Stimulated activated naive B cell treated with anti-CD40 and anti-IgM and Interleukin-4, amounts not matched to agents 10 μg/mL and 1 μg/mL and 100 μg/mL, for 72 hours (primary cell): ENCODE measurements at regions not wholly inside any gene's neighbourhood (a gene's known extent, or its start where the extent isn't known, plus 50 kb on each side); places are given as distances from the start of the nearest gene placed in this dataset.

Experiments used
- ATAC-seq, 2 donors: fragments of 150-1000 bp; cut with Tn5 transposase; replicated peaks; 2 replicates each; pipeline ENCODE4 v1.10.0; 2021; ENCODE audit warnings: moderate library complexity in 1 of 2
- DNase-seq: peaks from one replicate; pipeline ENCODE4 v3.0.0; 2021
- H3K27ac Mint-ChIP-seq: one replicate; pipeline ENCODE4 v1.8.0; 2022; ENCODE audit warnings: mild to moderate bottlenecking, mixed read lengths
- H3K27me3 Mint-ChIP-seq, 2 donors: one replicate each; pipeline ENCODE4 v1.8.0; 2022; ENCODE audit warnings: mixed read lengths in 2 of 2
- H3K36me3 Mint-ChIP-seq, 2 donors: one replicate each; pipeline ENCODE4 v1.8.0; 2022; ENCODE audit warnings: mixed read lengths in 2 of 2, mild to moderate bottlenecking in 1 of 2
- H3K4me1 Mint-ChIP-seq, 2 donors: one replicate each; pipeline ENCODE4 v1.8.0; 2022; ENCODE audit warnings: mixed read lengths in 2 of 2, mild to moderate bottlenecking in 1 of 2
- H3K4me3 Mint-ChIP-seq, 2 donors: one replicate each; pipeline ENCODE4 v1.8.0; 2022; ENCODE audit warnings: mild to moderate bottlenecking in 2 of 2, mixed read lengths in 2 of 2, moderate library complexity in 1 of 2
- H3K9me3 Mint-ChIP-seq, 2 donors: one replicate each; pipeline ENCODE4 v1.8.0; 2022; ENCODE audit warnings: mixed read lengths in 2 of 2, mild to moderate bottlenecking in 1 of 2

- Mint-ChIP-seq H3K27ac (no peak overlapping the region), H3K36me3 (no peaks in the 10 kb centered on the region), H3K4me1 (no peaks in the 10 kb centered on the region), H3K4me3 (no peak overlapping the region), H3K27me3 (no peaks in the 10 kb centered on the region), H3K9me3 (no peaks in the 10 kb centered on the region)
- ATAC-seq (no peak), DNase-seq (no peak)
Measured at GRCh38 chr4:130296448-130296847, 1200.5 kb downstream of the C4orf33 start.

- no peak for DNase-seq
- H3K4me3 Mint-ChIP-seq, result no peak overlapping the region
- no peaks in the 10 kb centered on the region for H3K36me3 Mint-ChIP-seq
- H3K27ac Mint-ChIP-seq, result no peak overlapping the region
- no peaks in the 10 kb centered on the region for H3K4me1 Mint-ChIP-seq
- H3K27me3 Mint-ChIP-seq, result no peaks in the 10 kb centered on the region
- ATAC-seq, result no peak
- H3K9me3 Mint-ChIP-seq, result peaks cover 0 to 3% of the 10 kb centered on the region in 2 donors
Measured at GRCh38 chr4:130306566-130306965, 1210.6 kb downstream of the C4orf33 start.

GRCh38 chr4:130309221-130309620 is 1213.3 kb downstream of the C4orf33 start:
- no peaks in the 10 kb centered on the region for H3K4me1 Mint-ChIP-seq
- H3K36me3 Mint-ChIP-seq, result no peaks in the 10 kb centered on the region
- DNase-seq (no peak), ATAC-seq (no peak)
- H3K4me3 Mint-ChIP-seq, result no peak overlapping the region
- H3K27me3 Mint-ChIP-seq, result no peaks in the 10 kb centered on the region
- H3K27ac Mint-ChIP-seq, result no peak overlapping the region
- H3K9me3 Mint-ChIP-seq, result peaks cover 0 to 3% of the 10 kb centered on the region in 2 donors

GRCh38 chr4:130322439-130322838 is 1226.5 kb downstream of the C4orf33 start:
- H3K27ac Mint-ChIP-seq, result no peak overlapping the region
- no peaks in the 10 kb centered on the region for H3K4me1 Mint-ChIP-seq
- H3K4me3 Mint-ChIP-seq, result no peak overlapping the region
- peaks cover 0 to 1% of the 10 kb centered on the region in 2 donors for H3K9me3 Mint-ChIP-seq
- no peaks in the 10 kb centered on the region for H3K36me3 Mint-ChIP-seq
- ATAC-seq, result no peak
- DNase-seq, result no peak
- H3K27me3 Mint-ChIP-seq, result no peaks in the 10 kb centered on the region

DNA sequence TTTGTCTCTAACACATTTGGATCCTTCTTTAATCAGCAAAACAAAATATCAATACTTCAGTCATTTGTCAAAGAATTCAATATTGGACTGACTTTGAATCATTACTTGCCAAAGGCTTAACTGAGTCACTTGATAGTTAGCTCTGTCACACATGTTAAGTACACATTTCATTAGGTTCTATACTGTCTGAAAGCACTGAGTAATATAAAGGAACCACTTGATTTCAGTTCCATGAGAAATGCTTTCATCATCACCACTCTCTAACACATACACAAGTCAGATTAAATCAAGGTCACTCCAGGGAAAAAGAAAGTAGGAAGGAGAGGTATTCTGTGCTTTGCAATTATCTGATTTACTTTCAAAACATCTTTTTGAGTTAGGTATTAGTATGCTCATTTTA is 1233.1 kb downstream of the C4orf33 start:
- ATAC-seq (no peak), DNase-seq (no peak)
- no peaks in the 10 kb centered on the region for H3K27me3 Mint-ChIP-seq
- no peak overlapping the region for H3K4me3 Mint-ChIP-seq
- no peaks in the 10 kb centered on the region for H3K4me1 Mint-ChIP-seq
- no peak overlapping the region for H3K27ac Mint-ChIP-seq
- no peaks in the 10 kb centered on the region for H3K36me3 Mint-ChIP-seq
- H3K9me3 Mint-ChIP-seq, result no peaks in the 10 kb centered on the region

DNA sequence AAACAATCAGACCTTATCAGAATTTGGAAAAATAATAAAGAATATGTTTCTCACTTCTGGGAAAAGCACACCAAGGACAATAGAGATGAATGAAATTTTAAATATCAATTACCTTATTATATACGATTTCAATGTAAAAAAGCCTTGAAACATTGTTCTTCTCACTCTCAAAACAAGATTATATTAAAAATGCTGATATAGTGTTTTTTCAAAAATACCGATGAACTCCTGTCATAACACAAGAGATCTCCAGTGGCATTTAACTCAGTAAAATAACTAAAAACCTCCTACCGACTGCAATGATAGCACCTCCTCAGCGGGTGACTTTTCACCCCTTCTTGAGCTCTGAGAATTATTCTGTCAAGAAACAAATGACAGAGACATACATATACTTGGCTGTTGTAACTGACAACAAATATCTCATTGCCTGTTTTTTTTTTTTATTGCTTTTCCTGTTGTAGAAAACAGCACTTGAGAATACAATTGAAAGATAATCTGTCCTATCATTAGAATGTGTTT is 1237.3 kb downstream of the C4orf33 start:
- no peak overlapping the region for H3K27ac Mint-ChIP-seq
- no peak for DNase-seq
- H3K4me3 Mint-ChIP-seq, result no peak overlapping the region
- no peaks in the 10 kb centered on the region for H3K27me3 Mint-ChIP-seq
- H3K4me1 Mint-ChIP-seq, result peaks cover 0 to 2% of the 10 kb centered on the region in 2 donors
- no peak for ATAC-seq
- H3K36me3 Mint-ChIP-seq, result no peaks in the 10 kb centered on the region
- H3K9me3 Mint-ChIP-seq, result no peaks in the 10 kb centered on the region

DNA sequence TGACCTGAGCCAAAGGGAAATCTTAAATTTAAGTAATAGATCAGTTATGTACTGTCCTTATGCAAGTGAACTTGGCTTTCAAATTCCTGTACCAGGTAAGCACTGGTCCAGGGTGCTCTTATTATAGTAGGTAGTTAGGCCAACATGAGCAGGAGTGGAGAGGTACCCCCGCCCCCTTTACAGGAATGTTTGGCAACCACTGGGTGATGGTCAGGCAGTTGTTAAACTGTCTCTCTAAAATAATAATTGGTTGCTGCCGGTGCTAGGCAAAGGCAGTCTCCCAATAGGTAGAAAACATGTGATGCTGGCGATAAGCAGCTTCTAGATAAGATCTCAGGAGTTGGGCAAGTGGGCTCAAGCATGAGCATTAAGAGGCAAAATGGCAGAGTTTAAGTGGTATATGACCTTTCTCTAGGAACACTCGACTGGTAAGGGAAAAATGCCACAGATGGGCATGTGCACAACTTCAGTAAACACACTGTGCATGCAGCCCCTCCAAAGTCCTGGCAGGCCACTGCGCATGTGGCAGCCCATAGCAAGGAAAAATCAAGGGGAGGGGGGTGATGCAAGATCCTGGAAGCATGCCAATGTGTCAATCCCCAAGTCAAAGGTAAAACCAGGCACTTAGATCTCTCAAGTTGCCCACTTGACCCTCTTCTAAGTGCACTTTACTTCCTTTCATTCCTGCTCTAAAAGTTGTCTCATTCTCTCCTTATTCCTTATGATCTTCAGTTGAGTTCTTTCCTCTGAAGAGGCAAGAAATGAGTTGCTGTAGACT is 1239.7 kb downstream of the C4orf33 start:
- Mint-ChIP-seq H3K4me1 (peaks cover 0 to 2% of the 10 kb centered on the region in 2 donors), H3K9me3 (no peaks in the 10 kb centered on the region), H3K4me3 (no peak overlapping the region), H3K27ac (no peak overlapping the region), H3K27me3 (no peaks in the 10 kb centered on the region), H3K36me3 (no peaks in the 10 kb centered on the region)
- DNase-seq (no peak), ATAC-seq (no peak)

DNA sequence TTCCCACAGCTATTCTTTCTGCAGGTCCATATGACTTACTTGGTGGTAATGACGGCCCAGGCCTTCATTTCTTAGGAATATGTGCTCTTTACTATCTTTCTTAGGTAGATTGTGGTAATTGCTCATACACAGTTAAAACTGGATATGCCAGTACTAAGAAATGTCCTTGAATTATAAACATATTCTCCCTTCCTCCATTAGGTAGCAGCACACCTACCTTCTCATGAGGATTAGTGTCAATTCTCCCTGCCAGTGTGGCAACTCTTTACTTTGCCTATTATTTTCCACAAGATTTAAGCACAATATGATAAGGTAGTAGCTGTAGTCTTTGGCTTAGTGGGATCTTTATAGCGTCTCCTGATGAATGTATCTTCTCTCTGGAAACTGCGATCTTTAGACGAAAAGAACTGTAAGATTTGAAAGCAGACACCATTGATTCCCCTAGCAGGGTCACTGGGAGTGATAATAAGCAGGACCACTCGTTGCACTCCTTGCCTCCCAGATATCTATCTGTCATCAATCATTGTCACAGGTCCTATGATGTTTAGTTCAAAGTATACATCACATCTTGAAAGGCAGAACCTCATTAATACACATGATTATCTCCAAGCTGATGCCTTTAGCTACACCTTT is 1240.7 kb downstream of the C4orf33 start:
- Mint-ChIP-seq H3K4me3 (no peak overlapping the region), H3K36me3 (no peaks in the 10 kb centered on the region), H3K27me3 (no peaks in the 10 kb centered on the region), H3K9me3 (no peaks in the 10 kb centered on the region), H3K4me1 (peaks cover 0 to 2% of the 10 kb centered on the region in 2 donors), H3K27ac (no peak overlapping the region)
- peak in 1 of 2 donors; percentile 46 for ATAC-seq
- no peak for DNase-seq

DNA sequence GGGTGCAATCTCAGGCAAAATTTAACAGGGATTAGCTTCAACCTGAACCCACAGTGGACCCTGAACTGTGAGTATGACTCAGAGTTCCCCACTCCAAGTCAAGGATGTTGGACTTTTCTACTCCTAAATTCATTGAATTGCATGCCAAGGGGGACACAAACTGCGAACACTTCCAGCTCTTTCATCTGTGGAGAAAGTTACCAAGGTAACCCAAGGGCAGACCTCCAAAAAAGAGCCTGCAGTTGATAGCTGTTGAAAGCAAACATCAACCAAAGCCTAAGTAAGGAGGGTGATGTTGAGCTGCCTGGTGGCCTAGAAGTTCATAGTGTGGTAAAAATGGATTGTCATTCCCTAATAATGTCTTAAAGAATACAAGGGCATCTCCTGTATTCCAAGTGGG is 1242.9 kb downstream of the C4orf33 start:
- Mint-ChIP-seq H3K9me3 (no peaks in the 10 kb centered on the region), H3K4me1 (peaks cover 0 to 2% of the 10 kb centered on the region in 2 donors), H3K27me3 (no peaks in the 10 kb centered on the region), H3K36me3 (no peaks in the 10 kb centered on the region), H3K4me3 (no peak overlapping the region), H3K27ac (no peak overlapping the region)
- DNase-seq, result no peak
- ATAC-seq, result no peak

DNA sequence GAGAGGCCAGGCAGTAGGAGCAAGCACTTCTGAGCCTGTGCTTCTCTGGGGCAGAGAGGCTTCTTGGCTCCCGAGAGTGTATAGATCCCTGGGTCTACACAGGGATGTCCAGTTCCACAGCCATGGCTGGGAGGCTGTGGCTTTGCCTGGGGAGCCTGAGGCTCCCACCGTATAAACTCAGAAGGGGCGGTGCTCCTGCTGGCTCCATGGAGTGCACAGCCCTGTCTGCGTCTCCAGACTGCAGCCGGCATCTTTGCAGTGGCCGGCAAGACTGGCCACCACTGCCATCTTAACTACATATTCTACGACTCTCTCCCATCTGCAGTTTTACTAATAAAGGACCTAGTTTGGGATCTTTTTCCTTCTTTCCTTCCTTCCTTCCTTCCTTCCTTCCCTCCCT is 1253.8 kb downstream of the C4orf33 start:
- Mint-ChIP-seq H3K36me3 (no peaks in the 10 kb centered on the region), H3K27ac (no peak overlapping the region), H3K4me1 (no peaks in the 10 kb centered on the region), H3K4me3 (no peak overlapping the region), H3K27me3 (no peaks in the 10 kb centered on the region), H3K9me3 (no peaks in the 10 kb centered on the region)
- no peak for DNase-seq
- no peak for ATAC-seq

GRCh38 chr4:130356873-130357272 is 1260.9 kb downstream of the C4orf33 start:
- no peaks in the 10 kb centered on the region for H3K9me3 Mint-ChIP-seq
- no peaks in the 10 kb centered on the region for H3K27me3 Mint-ChIP-seq
- H3K27ac Mint-ChIP-seq, result no peak overlapping the region
- H3K4me1 Mint-ChIP-seq, result no peaks in the 10 kb centered on the region
- DNase-seq (no peak), ATAC-seq (no peak)
- H3K36me3 Mint-ChIP-seq, result no peaks in the 10 kb centered on the region
- no peak overlapping the region for H3K4me3 Mint-ChIP-seq

DNA sequence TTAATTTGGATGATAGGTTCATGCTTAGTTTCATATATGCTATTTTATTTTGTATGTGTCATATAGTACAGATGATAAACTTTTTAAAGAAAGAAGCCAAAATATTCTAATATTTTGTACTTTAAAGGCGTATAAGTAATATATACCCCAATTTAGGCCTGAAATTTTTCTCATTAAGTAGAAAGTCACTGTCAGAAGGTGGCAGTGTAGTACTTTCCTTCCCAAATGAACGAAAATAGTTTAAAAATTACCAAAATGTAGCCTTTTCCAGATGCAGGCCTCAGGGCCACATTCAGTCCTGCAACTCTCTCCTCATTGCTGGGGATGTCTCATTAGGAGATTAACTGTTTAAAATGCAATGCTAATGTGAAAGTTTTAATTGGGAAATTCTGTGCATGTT is 1263.6 kb downstream of the C4orf33 start:
- no peak for ATAC-seq
- no peaks in the 10 kb centered on the region for H3K9me3 Mint-ChIP-seq
- no peak for DNase-seq
- H3K4me3 Mint-ChIP-seq, result no peak overlapping the region
- no peaks in the 10 kb centered on the region for H3K4me1 Mint-ChIP-seq
- no peaks in the 10 kb centered on the region for H3K36me3 Mint-ChIP-seq
- no peaks in the 10 kb centered on the region for H3K27me3 Mint-ChIP-seq
- H3K27ac Mint-ChIP-seq, result no peak overlapping the region

GRCh38 chr4:130361616-130362015 is 1265.7 kb downstream of the C4orf33 start:
- H3K9me3 Mint-ChIP-seq, result no peaks in the 10 kb centered on the region
- H3K36me3 Mint-ChIP-seq, result no peaks in the 10 kb centered on the region
- ATAC-seq, result no peak
- H3K27ac Mint-ChIP-seq, result no peak overlapping the region
- no peaks in the 10 kb centered on the region for H3K4me1 Mint-ChIP-seq
- H3K4me3 Mint-ChIP-seq, result no peak overlapping the region
- DNase-seq, result no peak
- no peaks in the 10 kb centered on the region for H3K27me3 Mint-ChIP-seq

GRCh38 chr4:130368668-130369067 is 1272.7 kb downstream of the C4orf33 start:
- H3K27me3 Mint-ChIP-seq, result no peaks in the 10 kb centered on the region
- H3K4me3 Mint-ChIP-seq, result no peak overlapping the region
- H3K9me3 Mint-ChIP-seq, result no peaks in the 10 kb centered on the region
- H3K27ac Mint-ChIP-seq, result no peak overlapping the region
- H3K36me3 Mint-ChIP-seq, result no peaks in the 10 kb centered on the region
- ATAC-seq, result no peak
- DNase-seq, result no peak
- no peaks in the 10 kb centered on the region for H3K4me1 Mint-ChIP-seq

DNA sequence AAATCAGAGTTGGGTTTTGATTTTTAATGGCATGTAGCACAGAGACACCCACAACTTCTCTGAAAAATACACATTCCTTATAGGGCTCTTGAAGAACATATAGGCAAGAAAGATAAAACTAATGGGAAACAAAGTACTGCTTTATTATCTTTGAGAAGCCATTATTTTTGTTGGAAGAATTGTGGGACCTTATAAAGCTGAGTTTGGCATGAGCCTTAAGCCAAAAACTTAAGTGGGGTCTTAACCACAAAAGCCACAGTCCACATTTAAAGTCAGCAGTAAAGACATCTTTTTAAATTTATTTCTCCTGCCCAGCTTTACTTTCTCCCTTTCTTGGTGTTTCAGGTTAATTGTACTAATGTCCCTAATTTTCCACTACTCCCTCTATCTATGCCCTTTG is 1297.3 kb downstream of the C4orf33 start:
- H3K4me1 Mint-ChIP-seq, result no peaks in the 10 kb centered on the region
- no peak overlapping the region for H3K27ac Mint-ChIP-seq
- H3K36me3 Mint-ChIP-seq, result no peaks in the 10 kb centered on the region
- peaks cover 0 to 4% of the 10 kb centered on the region in 2 donors for H3K9me3 Mint-ChIP-seq
- no peak overlapping the region for H3K4me3 Mint-ChIP-seq
- ATAC-seq (no peak), DNase-seq (no peak)
- H3K27me3 Mint-ChIP-seq, result no peaks in the 10 kb centered on the region
